ENCODE measurements at regions not wholly inside any gene's neighbourhood (a gene's known extent, or its start where the extent isn't known, plus 50 kb on each side); places are given as distances from the start of the nearest gene placed in this dataset.

GRCh38 chr14:65308536-65308935, 104.0 kb upstream of the FUT8 start (continued):
- no peak for TF ChIP-seq CTCF (conservative IDR thresholded peaks at IDR 0.05; ENCODE audit: low read depth in 2 of 2)
- TF ChIP-seq NANOG (IDR thresholded peaks at IDR 0.05; ENCODE audit: borderline replicate concordance), result no peak
- TF ChIP-seq ZNF331 (CRISPR knock-in tag; IDR thresholded peaks at IDR 0.05; ENCODE audit: low read depth), result no peak
- no peak for TF ChIP-seq ETS1 (IDR thresholded peaks at IDR 0.05)
- no peak for TF ChIP-seq CREB1 (CRISPR knock-in tag; IDR thresholded peaks at IDR 0.05; ENCODE audit: low read depth)
- TF ChIP-seq EZH2phosphoT487 (IDR thresholded peaks at IDR 0.05; ENCODE audit: unreplicated experiment), result no peak
- no peak for TF ChIP-seq REST (IDR thresholded peaks at IDR 0.05; ENCODE audit: unreplicated experiment)

GRCh38 chr14:65310568-65310967, 102.0 kb upstream of the FUT8 start:
- no peak overlapping the region for H2AFZ ChIP-seq
- H4K20me1 ChIP-seq (replicated peaks; ENCODE audit: insufficient read depth), result no peaks in the 10 kb centered on the region
- H3K36me3 ChIP-seq (ENCODE audit: insufficient read depth), result no peaks in the 10 kb centered on the region
- no peak overlapping the region for H3K4me3 Mint-ChIP-seq
- H3K36me3 Mint-ChIP-seq (ENCODE audit: low read depth), result no peaks in the 10 kb centered on the region
- H3K4me1 ChIP-seq (ENCODE audit: insufficient read depth), result no peaks in the 10 kb centered on the region
- H3K4me2 ChIP-seq, result no peak overlapping the region
- no peak overlapping the region for H3K27ac ChIP-seq (ENCODE audit: low read depth)
- H3K27me3 Mint-ChIP-seq (ENCODE audit: insufficient read depth, low read depth, poor library complexity), result peaks cover 2% of the 10 kb centered on the region
- ATAC-seq (no peak), DNase-seq (ENCODE audit: low spot score) (no peak)
- no peak overlapping the region for H3K4me3 ChIP-seq
- H3K9me2 ChIP-seq (ENCODE audit: insufficient read depth), result peaks cover 5% of the 10 kb centered on the region; the same call in 1 of the 2 replicates
- H3K79me2 ChIP-seq (replicated peaks; ENCODE audit: insufficient read depth), result no peaks in the 10 kb centered on the region
- H3K4me1 Mint-ChIP-seq, result no peaks in the 10 kb centered on the region
- H3F3A ChIP-seq (replicated peaks; ENCODE audit: low read depth), result no peaks in the 10 kb centered on the region
- no peaks in the 10 kb centered on the region; the same call in 2 of the 3 replicates for H3K9me3 Mint-ChIP-seq
- no peaks in the 10 kb centered on the region for H3K27me3 ChIP-seq (ENCODE audit: insufficient read depth)
- no peak overlapping the region for H3K27ac Mint-ChIP-seq
- TF ChIP-seq CTCF (conservative IDR thresholded peaks at IDR 0.05; ENCODE audit: low read depth in 2 of 2) (no peak), EZH2 (IDR thresholded peaks at IDR 0.05; ENCODE audit: low read depth, unreplicated experiment) (no peak), JUNB (IDR thresholded peaks at IDR 0.05; ENCODE audit: unreplicated experiment) (no peak), CREB1 (CRISPR knock-in tag; IDR thresholded peaks at IDR 0.05; ENCODE audit: low read depth) (no peak), EZH2phosphoT487 (IDR thresholded peaks at IDR 0.05; ENCODE audit: unreplicated experiment) (no peak), POLR2AphosphoS5 (IDR thresholded peaks at IDR 0.05; ENCODE audit: low read depth) (no peak)

All from GM23338 (cell line).